MG63 (cell line): ENCODE measurements at regions not wholly inside any gene's neighbourhood (a gene's known extent, or its start where the extent isn't known, plus 50 kb on each side); places are given as distances from the start of the nearest gene placed in this dataset.

Experiments used
- DNase-seq: peaks from one replicate; pipeline ENCODE4 v3.0.0-alpha.2; 2020
- H3K27me3 ChIP-seq: fragments of 250-450 bp; sonication (Bioruptor Pico); 2 replicates; pipeline ENCODE4 v1.5.1; 2020; ENCODE audit warnings: mild to moderate bottlenecking, moderate library complexity
- H3K36me3 ChIP-seq: fragments of 250-450 bp; sonication (Bioruptor Pico); 2 replicates; pipeline ENCODE4 v1.5.1; 2020; ENCODE audit warnings: mild to moderate bottlenecking, moderate library complexity
- H3K4me3 ChIP-seq: fragments of 250-450 bp; sonication (Bioruptor Pico); 2 replicates; pipeline ENCODE4 v1.5.1; 2020; ENCODE audit warnings: mild to moderate bottlenecking, moderate library complexity
- H3K9me3 ChIP-seq: fragments of 250-450 bp; sonication (Bioruptor Pico); 2 replicates; pipeline ENCODE4 v1.5.1; 2020; ENCODE audit warnings: mild to moderate bottlenecking, moderate library complexity

DNA sequence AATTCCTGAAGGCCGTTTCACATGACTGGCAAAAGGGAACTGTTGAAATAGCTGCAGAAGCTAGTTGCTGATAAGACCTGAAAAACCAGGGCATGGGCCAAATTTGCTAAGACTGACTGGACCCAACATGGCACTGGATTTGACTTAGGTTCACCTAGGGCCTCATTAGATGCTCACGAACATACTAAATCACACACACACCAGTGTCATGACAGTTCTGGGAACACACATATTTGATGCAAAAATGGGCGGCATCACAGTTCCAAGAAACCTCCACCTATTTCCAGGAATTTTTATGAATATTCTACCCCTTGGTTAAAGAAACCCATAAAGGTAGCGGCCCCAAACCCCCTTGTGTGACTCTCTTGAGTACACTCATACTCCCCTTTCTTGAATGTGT is 99.6 kb upstream of the OBI1 start:
- DNase-seq: no peak

GRCh38 chr13:78753435-78753834 is 94.5 kb upstream of the OBI1 start:
- H3K9me3 ChIP-seq: no peaks in the 10 kb centered on the region
- peaks cover 9% of the 10 kb centered on the region; the same call in 1 of the 2 replicates for H3K27me3 ChIP-seq
- H3K36me3 ChIP-seq: no peaks in the 10 kb centered on the region
- no peak for DNase-seq
- H3K4me3 ChIP-seq: no peak overlapping the region

More for the DNA sequence above, 99.6 kb upstream of the OBI1 start:
- H3K27me3 ChIP-seq: no peaks in the 10 kb centered on the region; the same call in 1 of the 2 replicates
- no peaks in the 10 kb centered on the region for H3K36me3 ChIP-seq
- H3K4me3 ChIP-seq: no peak overlapping the region
- H3K9me3 ChIP-seq: no peaks in the 10 kb centered on the region

GRCh38 chr13:78750735-78751134 is 91.8 kb upstream of the OBI1 start:
- Histone ChIP-seq H3K27me3 (peaks cover 9% of the 10 kb centered on the region; the same call in 1 of the 2 replicates), H3K9me3 (no peaks in the 10 kb centered on the region), H3K4me3 (no peak overlapping the region)

GRCh38 chr13:78743973-78744372 is 85.0 kb upstream of the OBI1 start:
- peaks cover 2% of the 10 kb centered on the region; the same call in 1 of the 2 replicates for H3K27me3 ChIP-seq
- no peak for DNase-seq
- H3K4me3 ChIP-seq: no peak overlapping the region
- no peaks in the 10 kb centered on the region for H3K36me3 ChIP-seq
- H3K9me3 ChIP-seq: no peaks in the 10 kb centered on the region

More at GRCh38 chr13:78750735-78751134, 91.8 kb upstream of the OBI1 start:
- no peaks in the 10 kb centered on the region for H3K36me3 ChIP-seq
- DNase-seq: no peak

DNA sequence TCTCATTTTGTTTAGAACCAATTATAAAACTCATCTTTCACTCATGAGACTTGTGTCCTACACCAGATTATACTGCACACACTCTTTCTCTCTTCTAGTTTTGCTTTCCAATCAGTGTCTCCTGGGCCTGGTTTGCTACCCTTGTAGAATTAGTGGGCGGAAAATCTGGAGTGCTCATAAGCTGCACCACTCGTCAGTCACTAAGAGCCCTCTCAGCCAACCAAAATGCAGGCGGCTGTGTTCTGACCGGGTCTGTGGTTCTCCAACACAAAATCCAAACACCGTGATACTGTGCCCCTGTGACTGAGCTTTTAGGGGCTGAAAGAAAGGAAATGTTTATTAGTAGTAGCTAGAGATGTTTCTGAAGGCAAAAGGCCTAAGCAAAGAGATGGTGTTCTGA is 83.7 kb upstream of the OBI1 start:
- no peak for DNase-seq
- Histone ChIP-seq H3K27me3 (peaks cover 2% of the 10 kb centered on the region; the same call in 1 of the 2 replicates), H3K36me3 (no peaks in the 10 kb centered on the region), H3K9me3 (no peaks in the 10 kb centered on the region), H3K4me3 (no peak overlapping the region)

GRCh38 chr13:78736142-78736541 is 77.2 kb upstream of the OBI1 start:
- no peaks in the 10 kb centered on the region for H3K9me3 ChIP-seq
- H3K4me3 ChIP-seq: no peak overlapping the region
- H3K36me3 ChIP-seq: no peaks in the 10 kb centered on the region
- DNase-seq: no peak
- H3K27me3 ChIP-seq: no peaks in the 10 kb centered on the region

DNA sequence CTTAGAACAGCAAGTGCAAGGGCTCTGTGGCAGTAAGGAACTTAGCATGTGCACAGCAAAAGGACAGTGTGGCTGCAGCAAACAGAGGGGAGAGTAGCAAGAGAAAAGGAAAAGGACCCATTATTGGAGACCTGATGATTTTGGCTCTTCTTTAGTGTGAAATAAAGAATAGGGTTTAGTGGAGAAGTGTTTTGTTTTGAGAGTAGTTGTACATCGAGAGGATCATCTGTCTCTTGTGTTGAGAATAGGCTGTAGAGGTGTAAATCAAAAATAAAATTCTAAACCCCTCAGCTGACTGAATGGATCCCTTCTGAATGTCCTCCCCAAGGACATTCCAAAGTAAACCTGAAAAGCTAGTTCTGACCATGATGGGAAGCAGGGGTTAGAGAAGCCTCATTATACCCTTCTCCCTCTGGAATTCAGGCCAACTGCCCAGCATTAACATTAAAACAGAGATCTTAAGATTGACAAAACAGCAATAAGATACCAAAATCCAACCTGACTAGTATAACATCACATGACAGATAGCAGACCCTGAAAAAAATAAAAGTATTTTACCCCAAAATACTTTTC is 73.6 kb upstream of the OBI1 start:
- H3K4me3 ChIP-seq: no peak overlapping the region
- no peak for DNase-seq
- H3K27me3 ChIP-seq: no peaks in the 10 kb centered on the region
- H3K36me3 ChIP-seq: no peaks in the 10 kb centered on the region
- H3K9me3 ChIP-seq: no peaks in the 10 kb centered on the region

DNA sequence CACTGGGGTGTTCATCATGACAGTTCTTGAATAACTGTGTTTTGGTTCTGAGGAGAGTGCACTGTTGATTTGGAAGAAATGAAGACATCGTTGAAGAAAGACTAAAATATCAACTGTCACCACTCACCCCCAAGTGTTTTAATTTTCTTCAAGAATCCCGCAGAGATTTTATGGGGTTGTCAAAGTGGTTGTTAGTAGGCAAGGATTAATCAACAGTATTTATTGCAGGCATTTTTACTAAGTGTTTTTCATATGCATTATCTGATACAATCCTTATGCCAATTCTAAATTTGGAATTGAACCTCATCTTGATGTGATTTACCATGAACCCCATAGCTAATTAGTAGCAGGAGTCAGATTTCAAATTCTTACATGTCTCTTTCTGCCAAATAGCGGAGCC is 63.7 kb upstream of the OBI1 start:
- Histone ChIP-seq H3K36me3 (no peaks in the 10 kb centered on the region), H3K27me3 (peaks cover 3% of the 10 kb centered on the region; the same call in 1 of the 2 replicates), H3K4me3 (no peak overlapping the region), H3K9me3 (no peaks in the 10 kb centered on the region)
- DNase-seq: no peak

- H3K36me3 ChIP-seq: no peaks in the 10 kb centered on the region
- H3K27me3 ChIP-seq: peaks cover 3% of the 10 kb centered on the region; the same call in 1 of the 2 replicates
- H3K9me3 ChIP-seq: no peaks in the 10 kb centered on the region
- no peak overlapping the region for H3K4me3 ChIP-seq
- no peak for DNase-seq
These were observed 60.4 kb upstream of the OBI1 start for GRCh38 chr13:78719367-78719766.

- H3K36me3 ChIP-seq: no peaks in the 10 kb centered on the region
These were observed 55.8 kb upstream of the OBI1 start for GRCh38 chr13:78714717-78715116.

GRCh38 chr13:78712831-78713230 is 53.9 kb upstream of the OBI1 start:
- no peaks in the 10 kb centered on the region for H3K36me3 ChIP-seq
- H3K9me3 ChIP-seq: no peaks in the 10 kb centered on the region
- no peaks in the 10 kb centered on the region for H3K27me3 ChIP-seq
- no peak for DNase-seq
- no peak overlapping the region for H3K4me3 ChIP-seq

More at GRCh38 chr13:78714717-78715116, 55.8 kb upstream of the OBI1 start:
- Histone ChIP-seq H3K9me3 (no peaks in the 10 kb centered on the region), H3K4me3 (no peak overlapping the region), H3K27me3 (no peaks in the 10 kb centered on the region)
- no peak for DNase-seq

- Histone ChIP-seq H3K27me3 (no peaks in the 10 kb centered on the region), H3K36me3 (no peaks in the 10 kb centered on the region), H3K4me3 (no peak overlapping the region), H3K9me3 (no peaks in the 10 kb centered on the region)
- DNase-seq: no peak
These were observed 50.1 kb upstream of the OBI1 start for GRCh38 chr13:78709028-78709427.
